RKO (cell line): ENCODE measurements at regions not wholly inside any gene's neighbourhood (a gene's known extent, or its start where the extent isn't known, plus 50 kb on each side); places are given as distances from the start of the nearest gene placed in this dataset.
A peak's percentile ranks its signal among the peaks of the same experiment; 100 is the strongest.
"Not testable (repeated sequence)": the region's sequence is repeated elsewhere in the genome, so short reads cannot be mapped to it uniquely, and the experiment has no call there.

Source experiments
- DNase-seq: peaks from one replicate; pipeline ENCODE4 v3.0.0-alpha.2; 2016; ENCODE audit warnings: low spot score

- no peak for DNase-seq
These were observed 150.8 kb downstream of the SOX4 start for GRCh38 chr6:21744331-21744730.

- DNase-seq: no peak
These were observed 152.2 kb downstream of the SOX4 start for GRCh38 chr6:21745543-21746337.

GRCh38 chr6:21747441-21747840 lies 153.9 kb downstream of the SOX4 start:
- no peak for DNase-seq

GRCh38 chr6:21748343-21749056 lies 154.9 kb downstream of the SOX4 start:
- DNase-seq: no peak

GRCh38 chr6:21749754-21750153 lies 156.2 kb downstream of the SOX4 start:
- DNase-seq: no peak

GRCh38 chr6:21750575-21750974 lies 157.0 kb downstream of the SOX4 start:
- DNase-seq: no peak

GRCh38 chr6:21751608-21752007 lies 158.1 kb downstream of the SOX4 start:
- no peak for DNase-seq

GRCh38 chr6:21752054-21752811 lies 158.7 kb downstream of the SOX4 start:
- no peak for DNase-seq

- no peak for DNase-seq
These were observed 159.9 kb downstream of the SOX4 start for GRCh38 chr6:21753241-21754108.

- DNase-seq: peak; percentile 18
These were observed 161.3 kb downstream of the SOX4 start for GRCh38 chr6:21754891-21755290.

GRCh38 chr6:21756487-21756886 lies 162.9 kb downstream of the SOX4 start:
- DNase-seq: no peak

- not testable (repeated sequence) for DNase-seq
These were observed 163.8 kb downstream of the SOX4 start for GRCh38 chr6:21757392-21757791.

GRCh38 chr6:21759721-21760120 lies 166.2 kb downstream of the SOX4 start:
- DNase-seq: no peak

- DNase-seq: not testable (repeated sequence)
These were observed 167.6 kb downstream of the SOX4 start for GRCh38 chr6:21761053-21761730.

GRCh38 chr6:21764989-21765388 lies 171.4 kb downstream of the SOX4 start:
- DNase-seq: no peak

GRCh38 chr6:21767891-21768648 lies 174.5 kb downstream of the SOX4 start:
- DNase-seq: no peak

- no peak for DNase-seq
These were observed 175.9 kb downstream of the SOX4 start for GRCh38 chr6:21769405-21769861.

- DNase-seq: no peak
These were observed 176.4 kb downstream of the SOX4 start for GRCh38 chr6:21769968-21770367.

- DNase-seq: no peak
These were observed 178.2 kb downstream of the SOX4 start for GRCh38 chr6:21771626-21772320.

GRCh38 chr6:21772477-21772876 lies 178.9 kb downstream of the SOX4 start:
- no peak for DNase-seq
